ENCODE measurements at regions not wholly inside any gene's neighbourhood (a gene's known extent, or its start where the extent isn't known, plus 50 kb on each side); places are given as distances from the start of the nearest gene placed in this dataset.

DNA sequence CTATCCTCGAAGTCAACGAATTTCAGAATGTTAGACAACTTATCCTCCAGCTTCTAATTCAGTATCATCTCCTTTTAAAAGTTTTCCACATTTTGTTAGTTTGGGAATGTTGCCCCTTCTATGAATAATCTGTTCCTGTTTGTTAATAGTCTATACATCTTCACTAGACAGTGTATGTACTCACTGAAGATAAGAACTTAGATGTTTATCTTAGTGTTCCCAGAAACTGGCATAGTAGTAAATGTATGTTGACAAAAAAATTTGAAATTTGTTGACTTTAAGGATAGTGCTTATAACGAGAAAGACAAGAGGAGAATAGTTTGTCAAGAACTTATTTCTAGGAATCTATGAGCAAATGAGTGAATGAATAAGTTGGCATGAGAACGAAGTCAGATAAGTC, 162.0 kb upstream of the GULP1 start:
- H2BK120ac ChIP-seq (ENCODE audit: low read depth, low read length): no peak overlapping the region
- no peak overlapping the region for H3K9ac ChIP-seq (ENCODE audit: low read length)
- no peak overlapping the region for H2AFZ ChIP-seq (ENCODE audit: low read depth, low read length)
- H3K4ac ChIP-seq (ENCODE audit: low read depth in 1 of 2, low read length in 2 of 2): no peak overlapping the region
- no peak overlapping the region for H3K4me2 ChIP-seq (ENCODE audit: low read length, poor library complexity, severe bottlenecking)
- H4K8ac ChIP-seq (ENCODE audit: low read length): no peak overlapping the region
- DNase-seq: peak; percentile 21
- no peak overlapping the region for H2AK5ac ChIP-seq (ENCODE audit: low read length, severe bottlenecking)
- H3K4me3 ChIP-seq (ENCODE audit: insufficient read depth in 1 of 2, low read depth in 1 of 2, low read length in 2 of 2): no peak overlapping the region
- H3K27me3 ChIP-seq (ENCODE audit: control insufficient read depth in 1 of 2, insufficient read depth in 1 of 2, low read length in 2 of 2): no peaks in the 10 kb centered on the region
- no peak overlapping the region for H3K23ac ChIP-seq (ENCODE audit: low read length in 2 of 2)
- H4K91ac ChIP-seq (ENCODE audit: low read length): no peak overlapping the region
- no peak overlapping the region for H3K18ac ChIP-seq (ENCODE audit: low read depth in 1 of 2, low read length in 2 of 2)
- H3K14ac ChIP-seq (ENCODE audit: low read length in 2 of 2): no peak overlapping the region
- H3K36me3 ChIP-seq (ENCODE audit: control insufficient read depth in 1 of 2, insufficient read depth in 2 of 2, low read depth in 1 of 2, low read length in 2 of 2): no peaks in the 10 kb centered on the region
- no peaks in the 10 kb centered on the region for H3K9me3 ChIP-seq (ENCODE audit: control insufficient read depth, low read length)
- WGBS: 68% methylated on average over 4 of the region's 4 CpGs
- no peaks in the 10 kb centered on the region for H3K79me1 ChIP-seq (replicated peaks; ENCODE audit: low read length, poor library complexity, severe bottlenecking)
- no peaks in the 10 kb centered on the region for H3K4me1 ChIP-seq (ENCODE audit: control insufficient read depth, insufficient read depth, low read depth, low read length)
- H2BK15ac ChIP-seq (ENCODE audit: low read depth, poor library complexity, severe bottlenecking): no peak overlapping the region
- no peak overlapping the region for H2BK12ac ChIP-seq (ENCODE audit: low read length in 2 of 2)
- H2BK5ac ChIP-seq (ENCODE audit: low read depth, low read length, poor library complexity, severe bottlenecking): no peak overlapping the region
- H3K27ac ChIP-seq (ENCODE audit: low read length, poor library complexity, severe bottlenecking): no peak overlapping the region

DNA sequence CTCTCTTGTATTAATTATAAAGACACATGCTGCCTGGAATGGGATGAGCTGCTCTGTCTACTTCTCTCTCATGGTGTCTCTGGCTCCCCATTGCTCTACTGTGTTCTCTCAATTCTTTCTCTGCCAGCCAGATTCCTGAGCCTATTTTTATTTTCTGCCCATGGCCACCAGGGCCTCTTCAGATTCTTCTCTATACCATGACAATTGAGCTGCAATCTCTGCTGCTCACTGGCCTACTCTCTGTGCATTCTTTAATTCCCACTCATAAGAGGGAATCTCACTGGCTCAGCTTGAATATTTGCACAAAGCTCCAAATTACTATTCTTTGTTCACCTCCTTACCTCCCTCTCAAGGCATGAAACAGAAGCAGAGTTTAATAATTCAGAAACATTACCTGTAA, 161.4 kb upstream of the GULP1 start:
- H3K79me1 ChIP-seq (replicated peaks; ENCODE audit: low read length, poor library complexity, severe bottlenecking): no peaks in the 10 kb centered on the region
- H3K23ac ChIP-seq (ENCODE audit: low read length in 2 of 2): no peak overlapping the region
- H3K27me3 ChIP-seq (ENCODE audit: control insufficient read depth in 1 of 2, insufficient read depth in 1 of 2, low read length in 2 of 2): no peaks in the 10 kb centered on the region
- no peaks in the 10 kb centered on the region for H3K36me3 ChIP-seq (ENCODE audit: control insufficient read depth in 1 of 2, insufficient read depth in 2 of 2, low read depth in 1 of 2, low read length in 2 of 2)
- no peaks in the 10 kb centered on the region for H3K9me3 ChIP-seq (ENCODE audit: control insufficient read depth, low read length)
- H4K8ac ChIP-seq (ENCODE audit: low read length): no peak overlapping the region
- no peak overlapping the region for H3K18ac ChIP-seq (ENCODE audit: low read depth in 1 of 2, low read length in 2 of 2)
- H3K9ac ChIP-seq (ENCODE audit: low read length): no peak overlapping the region
- no peak overlapping the region for H3K27ac ChIP-seq (ENCODE audit: low read length, poor library complexity, severe bottlenecking)
- no peak overlapping the region for H2BK5ac ChIP-seq (ENCODE audit: low read depth, low read length, poor library complexity, severe bottlenecking)
- no peak overlapping the region for H2AK5ac ChIP-seq (ENCODE audit: low read length, severe bottlenecking)
- no peak overlapping the region for H3K4ac ChIP-seq (ENCODE audit: low read depth in 1 of 2, low read length in 2 of 2)
- H2BK15ac ChIP-seq (ENCODE audit: low read depth, poor library complexity, severe bottlenecking): no peak overlapping the region
- H3K14ac ChIP-seq (ENCODE audit: low read length in 2 of 2): no peak overlapping the region
- no peak overlapping the region for H3K4me3 ChIP-seq (ENCODE audit: insufficient read depth in 1 of 2, low read depth in 1 of 2, low read length in 2 of 2)
- no peak overlapping the region for H4K91ac ChIP-seq (ENCODE audit: low read length)
- no peak overlapping the region for H2BK12ac ChIP-seq (ENCODE audit: low read length in 2 of 2)
- H3K4me1 ChIP-seq (ENCODE audit: control insufficient read depth, insufficient read depth, low read depth, low read length): no peaks in the 10 kb centered on the region
- peak; percentile 14 for DNase-seq
- H3K4me2 ChIP-seq (ENCODE audit: low read length, poor library complexity, severe bottlenecking): no peak overlapping the region
- H2BK120ac ChIP-seq (ENCODE audit: low read depth, low read length): no peak overlapping the region
- no peak overlapping the region for H2AFZ ChIP-seq (ENCODE audit: low read depth, low read length)

DNA sequence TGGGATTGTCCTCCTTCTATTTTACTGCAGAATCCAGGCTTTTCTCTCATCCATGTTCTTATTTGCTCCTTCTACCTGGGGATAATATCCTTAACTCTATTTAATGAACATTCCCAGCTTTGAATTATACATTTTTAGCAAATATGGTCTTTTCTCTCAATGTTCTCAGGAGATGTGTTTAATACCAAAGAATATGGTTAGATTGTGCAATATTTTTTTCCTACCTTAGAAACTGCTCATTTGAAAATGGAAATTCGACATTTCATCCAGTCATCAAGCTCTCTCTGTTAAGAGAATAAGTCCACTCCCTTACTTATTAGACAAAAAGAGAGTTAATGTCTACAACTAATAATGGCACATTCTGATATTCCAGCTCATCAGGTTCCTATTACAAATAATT, 160.4 kb upstream of the GULP1 start:
- no peaks in the 10 kb centered on the region for H3K4me1 ChIP-seq (ENCODE audit: control insufficient read depth, insufficient read depth, low read depth, low read length)
- no peak overlapping the region for H2BK5ac ChIP-seq (ENCODE audit: low read depth, low read length, poor library complexity, severe bottlenecking)
- H3K36me3 ChIP-seq (ENCODE audit: control insufficient read depth in 1 of 2, insufficient read depth in 2 of 2, low read depth in 1 of 2, low read length in 2 of 2): no peaks in the 10 kb centered on the region
- no peak overlapping the region for H2BK15ac ChIP-seq (ENCODE audit: low read depth, poor library complexity, severe bottlenecking)
- no peak overlapping the region for H3K27ac ChIP-seq (ENCODE audit: low read length, poor library complexity, severe bottlenecking)
- H2BK120ac ChIP-seq (ENCODE audit: low read depth, low read length): no peak overlapping the region
- H3K4me3 ChIP-seq (ENCODE audit: insufficient read depth in 1 of 2, low read depth in 1 of 2, low read length in 2 of 2): no peak overlapping the region
- H3K18ac ChIP-seq (ENCODE audit: low read depth in 1 of 2, low read length in 2 of 2): no peak overlapping the region
- no peak overlapping the region for H2BK12ac ChIP-seq (ENCODE audit: low read length in 2 of 2)
- no peak overlapping the region for H3K4ac ChIP-seq (ENCODE audit: low read depth in 1 of 2, low read length in 2 of 2)
- no peak overlapping the region for H4K8ac ChIP-seq (ENCODE audit: low read length)
- H2AK5ac ChIP-seq (ENCODE audit: low read length, severe bottlenecking): no peak overlapping the region
- no peak overlapping the region for H3K23ac ChIP-seq (ENCODE audit: low read length in 2 of 2)
- no peak overlapping the region for H3K9ac ChIP-seq (ENCODE audit: low read length)
- H3K79me1 ChIP-seq (replicated peaks; ENCODE audit: low read length, poor library complexity, severe bottlenecking): no peaks in the 10 kb centered on the region
- no peak overlapping the region for H2AFZ ChIP-seq (ENCODE audit: low read depth, low read length)
- H4K91ac ChIP-seq (ENCODE audit: low read length): no peak overlapping the region
- H3K9me3 ChIP-seq (ENCODE audit: control insufficient read depth, low read length): no peaks in the 10 kb centered on the region
- no CpG with 5 or more reads among the region's 1 CpG for WGBS
- no peak overlapping the region for H3K14ac ChIP-seq (ENCODE audit: low read length in 2 of 2)
- H3K4me2 ChIP-seq (ENCODE audit: low read length, poor library complexity, severe bottlenecking): no peak overlapping the region
- no peak for DNase-seq
- H3K27me3 ChIP-seq (ENCODE audit: control insufficient read depth in 1 of 2, insufficient read depth in 1 of 2, low read length in 2 of 2): no peaks in the 10 kb centered on the region

DNA sequence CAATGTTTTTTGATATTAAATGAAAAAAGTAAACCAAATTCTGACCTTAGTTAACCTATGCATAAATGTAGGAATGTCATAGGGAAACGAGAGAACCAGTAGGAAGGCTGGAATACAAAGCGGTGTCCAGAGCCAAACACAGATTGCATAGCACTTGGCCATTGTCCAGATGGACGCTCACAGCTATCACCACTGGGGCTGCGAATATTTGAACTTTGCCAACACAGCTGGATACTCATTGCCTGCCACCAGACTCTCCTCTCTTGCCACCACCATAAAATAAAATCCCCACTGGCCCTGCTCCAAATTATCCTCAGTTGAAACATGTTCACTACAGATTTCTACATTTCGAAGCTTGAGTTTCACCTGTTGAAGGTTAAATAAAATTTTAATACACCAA, 159.3 kb upstream of the GULP1 start:
- Histone ChIP-seq H3K4me3 (ENCODE audit: insufficient read depth in 1 of 2, low read depth in 1 of 2, low read length in 2 of 2) (no peak overlapping the region), H3K9me3 (ENCODE audit: control insufficient read depth, low read length) (no peaks in the 10 kb centered on the region), H3K18ac (ENCODE audit: low read depth in 1 of 2, low read length in 2 of 2) (no peak overlapping the region), H3K23ac (ENCODE audit: low read length in 2 of 2) (no peak overlapping the region), H2BK120ac (ENCODE audit: low read depth, low read length) (no peak overlapping the region), H3K27ac (ENCODE audit: low read length, poor library complexity, severe bottlenecking) (no peak overlapping the region), H3K4ac (ENCODE audit: low read depth in 1 of 2, low read length in 2 of 2) (no peak overlapping the region), H3K4me2 (ENCODE audit: low read length, poor library complexity, severe bottlenecking) (no peak overlapping the region), H3K4me1 (ENCODE audit: control insufficient read depth, insufficient read depth, low read depth, low read length) (no peaks in the 10 kb centered on the region), H4K8ac (ENCODE audit: low read length) (no peak overlapping the region), H3K27me3 (ENCODE audit: control insufficient read depth in 1 of 2, insufficient read depth in 1 of 2, low read length in 2 of 2) (no peaks in the 10 kb centered on the region), H3K36me3 (ENCODE audit: control insufficient read depth in 1 of 2, insufficient read depth in 2 of 2, low read depth in 1 of 2, low read length in 2 of 2) (no peaks in the 10 kb centered on the region), H3K79me1 (replicated peaks; ENCODE audit: low read length, poor library complexity, severe bottlenecking) (no peaks in the 10 kb centered on the region), H3K14ac (ENCODE audit: low read length in 2 of 2) (no peak overlapping the region), H2AFZ (ENCODE audit: low read depth, low read length) (no peak overlapping the region), H2BK5ac (ENCODE audit: low read depth, low read length, poor library complexity, severe bottlenecking) (no peak overlapping the region), H4K91ac (ENCODE audit: low read length) (no peak overlapping the region), H2BK15ac (ENCODE audit: low read depth, poor library complexity, severe bottlenecking) (peak overlapping the region; percentile 73), H3K9ac (ENCODE audit: low read length) (no peak overlapping the region), H2AK5ac (ENCODE audit: low read length, severe bottlenecking) (no peak overlapping the region), H2BK12ac (ENCODE audit: low read length in 2 of 2) (peak overlapping the region in 1 of 2 experiments; percentile 42)
- 81% methylated on average over 4 of the region's 5 CpGs for WGBS
- no peak for DNase-seq
